ENCODE measurements at regions not wholly inside any gene's neighbourhood (a gene's known extent, or its start where the extent isn't known, plus 50 kb on each side); places are given as distances from the start of the nearest gene placed in this dataset.

GRCh38 chr14:39762576-39763401, 330.6 kb upstream of the FBXO33 start (continued):
- TF ChIP-seq FOXO4 (CRISPR knock-in tag; conservative IDR thresholded peaks at IDR 0.05) (0 out of 2 replicates have a peak, but pooled peaks have one; percentile 77), RARG (CRISPR knock-in tag; IDR thresholded peaks at IDR 0.05; ENCODE audit: low read depth) (peak; percentile 91; the same call in 1 of the 2 replicates), ZNF510 (CRISPR knock-in tag; IDR thresholded peaks at IDR 0.05; ENCODE audit: low read depth) (peak; percentile 94; the same call in 1 of the 2 replicates), ZNF577 (CRISPR knock-in tag; IDR thresholded peaks at IDR 0.05; ENCODE audit: borderline replicate concordance, low read depth) (no peak), FOXC1 (CRISPR knock-in tag; IDR thresholded peaks at IDR 0.05; ENCODE audit: borderline replicate concordance) (peak; percentile 98), RFXAP (CRISPR knock-in tag; IDR thresholded peaks at IDR 0.05; ENCODE audit: borderline replicate concordance) (peak; percentile 97), HMGA1 (CRISPR knock-in tag; conservative IDR thresholded peaks at IDR 0.05) (no peak), ZNF350 (CRISPR knock-in tag; IDR thresholded peaks at IDR 0.05; ENCODE audit: borderline replicate concordance, low read depth) (peak; percentile 100), TCF7L2 (IDR thresholded peaks at IDR 0.05; ENCODE audit: low read depth, low read length) (no peak), ZFAT (CRISPR knock-in tag; conservative IDR thresholded peaks at IDR 0.05) (no peak), HNRNPUL1 (IDR thresholded peaks at IDR 0.05; ENCODE audit: low read depth, low read length) (no peak), ZNF703 (CRISPR knock-in tag; IDR thresholded peaks at IDR 0.05; ENCODE audit: borderline replicate concordance) (no peak; the same call in 1 of the 2 replicates), ZHX2 (IDR thresholded peaks at IDR 0.05; ENCODE audit: low read depth) (no peak), ZHX2 (CRISPR knock-in tag; IDR thresholded peaks at IDR 0.05; ENCODE audit: borderline replicate concordance) (peak; percentile 90; the same call in 1 of the 2 replicates), ZNF556 (CRISPR knock-in tag; IDR thresholded peaks at IDR 0.05; ENCODE audit: borderline replicate concordance) (peak; percentile 100), ZNF276 (CRISPR knock-in tag; IDR thresholded peaks at IDR 0.05; ENCODE audit: low read depth) (peak; percentile 77; the same call in 1 of the 2 replicates), ZNF138 (CRISPR knock-in tag; IDR thresholded peaks at IDR 0.05; ENCODE audit: low read depth) (peak; percentile 84; the same call in 1 of the 2 replicates), NR2F6 (IDR thresholded peaks at IDR 0.05) (peak; percentile 96), NR2F6 (CRISPR knock-in tag; IDR thresholded peaks at IDR 0.05) (peak; percentile 98), LBX2 (CRISPR knock-in tag; IDR thresholded peaks at IDR 0.05; ENCODE audit: borderline replicate concordance) (no peak; the same call in none of the 2 replicates)

Data from HepG2 (cell line).